GM19372 (cell line): ENCODE measurements at regions not wholly inside any gene's neighbourhood (a gene's known extent, or its start where the extent isn't known, plus 50 kb on each side); places are given as distances from the start of the nearest gene placed in this dataset.

Experiments used
- ATAC-seq: cut with Tn5 transposase; IDR thresholded peaks from one replicate; pipeline ENCODE4 v1.9.1; 2021; ENCODE audit warnings: mild to moderate bottlenecking, low read depth, moderate library complexity; ENCODE audit not compliant: unreplicated experiment

DNA sequence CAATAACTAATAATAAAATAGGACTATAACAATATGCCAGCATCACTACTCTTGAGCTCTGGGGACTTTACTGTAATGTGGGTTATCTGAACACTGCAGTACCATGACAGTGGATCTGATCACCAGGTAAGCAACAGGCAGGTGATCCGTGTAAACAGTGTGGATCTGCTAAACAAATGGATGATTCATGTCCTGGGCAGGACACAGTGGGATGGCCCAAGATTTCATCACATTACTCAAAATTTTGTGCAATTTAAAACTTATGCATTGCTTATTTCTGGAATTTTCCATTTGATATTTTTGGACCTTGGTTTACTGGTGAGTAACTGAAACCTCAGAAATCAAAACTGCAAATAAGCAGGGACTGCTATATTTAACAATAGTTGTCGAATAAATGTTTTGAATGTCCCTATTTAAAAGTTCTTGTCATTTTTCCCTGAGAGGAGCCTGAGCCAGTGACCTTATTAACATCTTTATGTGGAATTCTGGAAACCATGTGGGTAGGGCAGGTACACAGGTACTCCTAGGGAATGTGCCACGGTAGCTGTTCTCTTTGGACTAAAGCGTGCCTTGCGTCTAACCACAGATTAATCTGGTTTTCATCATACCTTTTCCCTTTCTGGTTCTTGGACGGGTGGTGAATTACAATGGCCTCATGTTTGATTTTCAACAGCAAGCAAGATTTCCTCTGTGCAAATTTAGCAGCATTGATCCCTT is 214.5 kb upstream of the SASH1 start:
- ATAC-seq, result no peak

DNA sequence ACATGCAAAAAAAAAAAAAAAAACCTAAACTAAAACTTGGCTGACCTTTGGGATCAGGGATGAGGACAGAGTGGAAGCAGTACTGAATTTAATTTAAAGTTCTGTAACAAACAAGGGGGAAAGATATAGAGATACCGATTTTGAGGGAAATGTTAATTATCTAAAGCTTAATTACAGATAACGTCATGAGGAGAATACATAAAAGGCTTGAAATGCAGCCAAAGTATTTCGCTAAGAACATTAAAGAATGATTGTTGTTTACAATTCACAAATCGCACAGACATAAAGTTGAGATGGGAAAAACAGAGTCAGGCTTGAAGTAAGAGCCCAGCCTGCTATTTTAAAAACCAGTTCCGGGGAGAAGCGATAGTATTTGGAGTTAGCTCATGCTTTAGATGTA is 208.0 kb upstream of the SASH1 start:
- ATAC-seq, result no peak

DNA sequence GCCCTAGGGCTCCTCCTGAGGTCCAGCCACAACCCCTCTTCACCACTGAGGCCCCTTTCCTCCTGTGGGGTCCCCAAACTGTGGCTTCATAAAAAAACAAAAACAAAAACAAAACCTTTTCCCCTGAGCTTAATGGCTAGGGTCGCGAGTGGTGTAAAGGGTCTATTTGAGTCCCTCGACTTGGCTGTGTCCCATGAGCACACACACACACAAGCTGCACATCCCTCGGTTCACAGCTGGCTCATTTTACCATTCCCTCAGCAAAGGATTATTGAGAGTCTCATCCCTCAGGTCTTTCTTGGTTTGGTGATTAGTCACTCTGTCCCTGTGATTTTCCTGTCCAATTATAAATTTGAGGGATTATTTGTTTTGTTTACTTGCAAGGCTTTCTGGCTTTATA is 206.1 kb upstream of the SASH1 start:
- no peak for ATAC-seq

DNA sequence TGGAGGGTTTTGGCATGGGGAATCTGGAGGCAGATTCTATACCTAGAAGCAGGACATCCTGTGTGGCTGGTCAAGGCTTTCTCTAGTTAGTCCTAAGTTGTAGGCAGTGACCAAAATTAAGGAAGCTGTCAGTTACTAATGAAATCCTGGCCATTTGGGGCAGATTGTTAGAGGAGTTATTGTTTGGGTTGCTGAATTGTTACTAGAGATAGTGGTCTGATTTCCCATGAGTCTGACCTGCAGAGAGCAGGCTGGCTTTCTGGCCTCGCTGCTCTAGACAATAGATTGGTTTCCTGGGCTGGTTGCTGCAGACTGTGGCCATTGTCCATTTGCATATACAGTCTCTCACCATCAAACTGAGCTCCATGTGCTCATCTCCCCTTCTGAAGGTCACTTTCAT is 205.0 kb upstream of the SASH1 start:
- ATAC-seq, result no peak

DNA sequence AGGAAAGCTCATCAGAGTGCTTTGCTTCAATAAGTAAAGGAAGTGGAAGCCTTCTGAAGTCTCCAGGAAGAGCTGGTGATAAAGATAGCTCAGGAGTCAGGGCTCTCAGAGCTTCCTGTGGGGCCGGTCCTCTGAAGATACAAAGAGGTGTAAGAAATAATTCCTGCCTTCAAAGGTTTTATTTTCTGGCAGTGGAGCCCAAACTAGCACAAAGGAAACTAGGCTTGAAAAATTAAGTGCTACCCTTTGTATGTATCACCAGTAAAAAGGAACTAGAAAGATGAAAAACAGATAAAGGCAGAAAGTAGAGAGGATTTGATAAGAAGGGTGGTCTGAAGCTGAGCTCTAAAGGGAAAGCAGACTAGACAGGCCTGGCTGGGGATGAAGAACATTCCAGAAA is 204.1 kb upstream of the SASH1 start:
- ATAC-seq, result no peak

DNA sequence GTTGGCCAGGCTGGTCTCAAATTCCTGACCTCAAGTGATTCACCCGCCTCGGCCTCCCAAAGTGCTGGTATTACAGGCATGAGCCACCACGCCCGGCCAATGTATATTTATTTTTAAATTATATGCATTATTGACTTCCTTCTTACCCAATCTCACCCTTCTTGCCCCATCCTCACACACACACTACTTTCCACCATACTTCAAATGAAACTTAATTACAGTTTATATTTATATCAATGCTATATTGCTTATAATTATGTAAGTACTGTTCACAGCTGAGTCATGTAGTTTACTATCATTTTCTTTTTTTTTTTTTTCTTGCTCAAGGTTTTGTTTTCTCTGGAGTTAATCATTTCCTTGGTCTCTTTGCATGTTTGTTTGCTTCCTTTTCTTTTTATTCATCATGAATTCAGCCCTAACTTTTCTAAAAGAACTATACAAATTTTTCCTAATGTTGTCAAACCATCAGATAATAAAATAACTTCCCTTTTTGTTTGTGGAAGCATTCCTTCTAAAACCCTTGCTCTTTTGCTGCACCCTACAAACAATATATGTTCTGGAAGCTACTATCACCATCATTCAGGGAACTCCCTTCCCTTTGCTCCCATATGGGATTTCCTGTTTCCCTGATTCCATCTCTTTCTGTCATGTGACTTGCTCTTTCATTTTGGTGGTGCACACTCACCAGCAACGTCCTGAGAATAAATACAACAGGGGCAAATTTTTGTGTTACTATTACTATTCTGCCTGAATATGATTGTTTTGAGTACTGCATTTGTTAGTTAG is 201.7 kb upstream of the SASH1 start:
- no peak for ATAC-seq

DNA sequence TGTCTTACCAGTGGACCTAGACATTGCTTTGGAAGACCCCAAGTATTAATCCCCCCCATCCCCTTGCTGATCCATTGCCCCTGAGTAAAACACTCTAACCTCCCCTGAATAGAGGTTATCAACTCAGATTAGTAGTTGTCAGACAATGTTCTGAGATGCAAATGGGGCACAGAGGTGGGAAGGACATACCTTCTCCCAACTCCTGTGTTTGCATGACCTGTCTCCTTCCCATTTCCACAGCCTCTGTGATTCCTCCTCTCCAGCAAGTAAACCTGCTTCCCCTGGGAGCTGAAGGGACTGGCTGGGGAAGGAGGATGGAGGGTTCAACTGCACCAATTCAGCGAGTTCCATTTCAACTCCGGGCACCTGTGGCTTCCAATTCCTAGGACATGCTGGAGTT is 199.8 kb upstream of the SASH1 start:
- no peak for ATAC-seq

DNA sequence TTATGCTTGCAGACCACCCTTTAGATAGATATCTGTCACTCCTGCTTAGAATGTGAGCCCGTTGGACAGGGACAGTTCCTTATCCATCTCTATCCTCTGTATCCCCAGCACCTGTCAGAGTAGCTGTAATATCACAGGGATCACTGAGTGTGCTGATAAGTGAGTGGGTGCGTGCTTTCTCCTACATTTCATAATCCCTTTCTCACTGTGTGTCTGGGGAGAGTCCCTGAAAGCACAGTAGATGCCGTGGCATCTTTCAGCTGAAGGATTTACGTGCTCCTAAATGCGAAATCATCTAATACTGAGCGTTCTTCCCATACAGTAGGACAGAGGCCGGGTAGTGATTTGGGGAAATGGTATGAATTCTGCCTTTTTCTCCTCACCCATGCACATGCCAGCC is 198.9 kb upstream of the SASH1 start:
- no peak for ATAC-seq

DNA sequence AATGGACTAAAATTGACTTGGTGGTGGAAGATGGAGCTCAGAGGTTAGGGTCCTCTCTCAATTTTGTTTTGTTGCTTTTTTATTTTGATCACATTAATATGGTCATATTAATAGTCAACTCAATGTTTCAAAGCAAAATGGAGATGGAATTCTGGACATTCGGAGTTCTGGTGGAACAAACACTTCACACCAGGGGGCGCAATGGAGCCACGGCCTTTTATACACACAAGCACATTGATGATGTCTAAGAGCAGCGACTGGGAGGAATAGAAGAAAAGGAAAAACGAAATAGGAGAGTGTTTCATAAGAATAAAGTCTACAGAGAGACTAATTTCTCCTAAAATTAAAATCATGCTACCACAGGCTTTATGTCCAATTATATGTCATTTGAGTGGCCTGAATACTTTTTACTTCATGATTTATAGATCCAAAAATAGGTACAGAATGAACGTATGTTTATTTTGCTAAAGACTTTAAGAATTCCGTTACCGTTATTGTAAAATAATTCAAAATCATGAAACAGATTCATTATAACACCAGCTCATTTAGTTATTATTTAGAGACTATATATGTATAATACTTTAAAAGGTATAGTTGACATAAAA is 197.6 kb upstream of the SASH1 start:
- ATAC-seq, result peak; percentile 77

DNA sequence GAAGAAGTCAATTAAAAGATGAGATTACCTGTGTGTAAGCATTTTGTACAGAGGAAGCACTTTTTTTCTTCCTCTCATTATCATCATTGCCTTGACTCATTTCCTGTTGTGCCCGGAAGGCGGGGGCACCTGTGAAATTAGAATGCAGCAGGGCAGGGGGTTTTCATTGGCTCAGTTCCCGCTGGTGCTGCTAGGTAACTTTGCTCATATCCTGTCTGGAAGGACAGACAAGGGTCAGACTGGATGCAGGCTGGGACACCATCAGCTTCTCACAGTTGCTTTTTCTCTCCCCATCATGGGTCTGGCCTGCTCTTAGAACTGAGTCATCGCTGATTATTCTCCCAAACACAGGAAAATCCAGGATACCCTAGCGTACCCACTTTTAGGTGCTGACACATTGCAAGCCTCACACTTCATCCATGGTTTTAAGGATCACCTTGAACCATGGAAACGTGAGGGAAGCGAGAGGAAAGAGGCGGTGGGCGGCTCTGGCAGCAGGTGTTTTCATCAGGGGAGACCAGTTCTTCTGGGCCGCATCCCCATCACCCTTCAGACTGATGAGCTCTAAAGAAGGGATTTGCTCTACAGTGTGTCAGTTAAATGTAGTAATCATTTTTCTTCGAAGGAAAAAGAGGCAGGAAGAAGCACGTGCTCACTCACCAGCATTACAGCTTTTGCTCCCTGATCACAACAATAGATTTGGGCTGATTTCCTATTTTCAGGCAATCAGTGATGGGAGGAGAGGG is 195.7 kb upstream of the SASH1 start:
- no peak for ATAC-seq

DNA sequence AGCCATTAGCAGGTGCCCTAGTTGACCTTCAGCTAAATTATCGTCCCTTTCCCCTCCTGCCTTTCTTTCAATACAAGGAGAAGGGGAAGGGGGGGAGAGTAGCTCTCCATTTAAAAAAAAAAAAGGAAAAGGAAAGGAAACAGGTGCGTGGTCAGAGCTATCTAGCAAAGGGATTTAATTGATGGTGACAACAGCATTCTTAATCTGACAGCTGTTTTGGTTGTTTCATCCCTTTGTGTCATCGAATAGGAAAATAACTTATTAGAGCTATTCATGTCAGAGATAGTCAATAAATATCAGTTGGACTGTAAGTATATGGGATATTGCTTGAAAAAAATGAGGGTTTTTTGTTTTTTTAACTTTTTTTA is 195.2 kb upstream of the SASH1 start:
- no peak for ATAC-seq

DNA sequence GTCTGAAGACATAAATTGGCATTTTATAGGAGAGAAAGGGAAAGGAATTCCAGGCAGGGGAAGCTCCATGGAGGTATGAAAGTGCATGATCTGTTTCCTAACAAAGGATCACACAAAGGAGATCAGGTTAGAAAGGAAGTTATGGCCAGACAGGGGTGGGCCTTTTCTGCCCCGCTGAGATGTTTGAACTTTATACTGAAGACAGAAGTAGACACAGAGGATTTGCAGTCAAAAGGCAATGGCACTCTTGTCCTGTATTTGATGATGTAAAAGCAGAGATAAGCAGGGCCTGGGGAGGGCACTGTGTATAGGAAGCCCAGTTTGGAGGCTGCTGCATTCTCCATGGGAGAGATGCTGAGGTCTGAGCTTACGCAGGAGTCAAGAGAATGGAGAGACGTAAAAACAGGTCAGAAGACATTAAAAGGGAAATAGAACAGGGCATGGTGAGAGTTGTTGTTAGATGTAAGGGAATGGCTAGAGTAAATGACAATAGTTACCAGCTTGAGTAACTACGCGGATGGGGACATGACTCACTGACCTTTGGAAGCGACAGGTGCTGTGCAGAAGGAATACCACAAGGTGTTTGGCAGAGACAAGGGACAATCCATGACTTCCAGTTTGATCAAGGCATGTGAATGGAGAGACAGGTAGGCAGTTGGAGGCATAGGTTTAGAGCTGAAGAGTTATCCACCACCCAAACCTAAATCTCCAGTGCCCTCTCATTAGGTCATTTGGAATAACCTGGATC is 190.6 kb upstream of the SASH1 start:
- no peak for ATAC-seq

DNA sequence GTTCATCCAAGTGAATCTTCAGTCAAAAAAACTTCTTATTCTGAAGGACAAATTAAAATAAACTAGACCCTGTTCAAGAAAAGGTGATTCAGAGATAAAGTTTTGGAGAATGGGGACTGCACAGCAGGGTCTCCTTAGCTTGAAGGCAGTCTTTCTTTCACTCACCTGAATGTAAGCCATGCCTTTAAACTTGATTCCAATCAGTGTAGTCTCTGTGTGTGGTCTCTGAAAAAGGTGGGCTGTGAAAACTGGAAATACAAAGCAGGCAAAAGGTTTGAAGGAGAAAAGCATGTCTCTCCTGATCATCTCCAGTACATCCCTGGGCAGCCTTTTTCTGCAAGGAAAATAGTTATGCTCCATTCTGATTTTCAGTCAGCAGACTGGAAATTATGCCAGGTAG is 188.0 kb upstream of the SASH1 start:
- ATAC-seq, result no peak

DNA sequence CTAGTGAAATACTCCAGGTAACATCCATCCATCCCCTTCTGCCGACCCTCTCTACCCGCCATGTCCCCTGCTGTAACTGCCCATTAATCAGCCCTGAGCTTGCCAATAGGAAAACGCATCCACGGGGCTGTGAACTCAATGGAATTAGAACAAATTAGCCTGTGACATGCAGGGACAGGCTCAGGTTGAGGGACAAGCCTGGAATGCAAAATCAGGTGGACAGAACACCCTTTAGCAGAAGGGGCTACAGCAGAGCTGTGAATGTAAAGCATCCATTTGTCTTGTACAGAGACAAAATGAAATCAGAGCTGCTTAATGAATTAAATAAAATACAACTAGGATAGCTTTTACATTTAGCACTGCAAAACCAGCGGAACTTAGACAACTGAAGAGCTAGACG is 187.3 kb upstream of the SASH1 start:
- ATAC-seq, result no peak

DNA sequence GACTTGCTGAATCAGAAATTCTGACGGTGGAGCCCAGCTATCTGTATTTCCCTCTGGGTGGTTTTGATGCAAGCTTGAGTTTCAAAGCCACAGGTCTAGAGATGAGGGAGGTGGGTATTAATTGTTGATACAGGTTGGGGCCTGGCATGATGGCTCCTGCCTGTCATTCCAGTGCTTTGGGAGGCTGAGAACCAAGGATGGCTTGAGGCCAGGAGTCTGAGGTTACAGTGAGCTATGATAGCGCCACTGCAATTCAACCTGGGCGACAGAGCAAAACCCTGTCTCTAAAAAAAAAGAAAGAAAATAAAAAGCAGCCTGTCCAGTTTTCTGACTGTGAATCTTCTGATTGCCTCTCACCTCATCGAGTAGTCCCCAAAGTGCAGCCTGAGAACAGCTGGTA is 184.8 kb upstream of the SASH1 start:
- ATAC-seq, result no peak

DNA sequence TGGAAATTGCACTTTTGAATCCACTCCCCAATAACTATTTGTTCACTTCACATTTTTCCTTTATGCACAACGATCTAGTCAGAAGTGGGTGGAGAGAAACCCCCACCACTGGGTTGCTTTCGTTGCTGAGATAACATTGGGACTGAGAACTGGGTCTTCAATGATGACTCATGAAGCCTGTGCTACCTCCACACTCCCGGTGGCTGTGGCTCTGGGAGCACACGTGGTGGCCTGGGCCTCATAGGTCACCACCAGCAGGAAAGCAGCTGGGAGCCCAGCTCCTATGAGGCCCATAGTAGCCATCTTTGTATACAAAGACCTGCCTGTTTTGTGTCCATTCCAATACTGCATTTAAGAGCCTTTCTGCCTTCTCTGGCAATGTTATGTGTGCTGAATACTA is 178.0 kb upstream of the SASH1 start:
- ATAC-seq, result no peak

DNA sequence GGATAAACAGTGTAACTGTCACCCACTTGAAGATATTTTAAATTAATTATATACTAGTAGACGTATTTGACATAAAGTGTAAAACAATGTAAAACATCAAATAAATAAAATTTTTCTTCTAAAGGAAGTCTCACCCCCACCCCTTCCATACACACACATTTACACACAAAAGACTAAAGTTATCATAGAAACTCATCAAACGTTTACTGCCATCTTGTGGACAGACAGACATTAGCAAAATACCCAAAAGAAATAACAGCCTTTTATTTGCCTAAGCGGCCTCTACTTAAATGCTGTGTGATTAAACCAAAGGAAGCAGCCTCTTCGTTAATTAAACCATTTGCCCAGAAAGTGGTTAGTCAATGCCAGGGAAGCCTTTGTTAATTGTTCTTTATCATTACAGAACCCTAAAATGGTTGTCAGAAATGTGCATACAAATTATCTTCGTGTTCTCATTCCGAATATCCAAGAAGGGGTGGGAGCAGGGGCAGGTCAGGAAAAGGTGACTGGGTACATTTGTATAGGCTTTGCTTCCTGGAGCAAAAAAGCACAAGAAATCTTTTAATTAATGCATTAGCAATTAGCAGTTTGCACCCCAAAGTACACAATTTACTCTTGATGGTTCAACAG is 176.2 kb upstream of the SASH1 start:
- ATAC-seq, result no peak

DNA sequence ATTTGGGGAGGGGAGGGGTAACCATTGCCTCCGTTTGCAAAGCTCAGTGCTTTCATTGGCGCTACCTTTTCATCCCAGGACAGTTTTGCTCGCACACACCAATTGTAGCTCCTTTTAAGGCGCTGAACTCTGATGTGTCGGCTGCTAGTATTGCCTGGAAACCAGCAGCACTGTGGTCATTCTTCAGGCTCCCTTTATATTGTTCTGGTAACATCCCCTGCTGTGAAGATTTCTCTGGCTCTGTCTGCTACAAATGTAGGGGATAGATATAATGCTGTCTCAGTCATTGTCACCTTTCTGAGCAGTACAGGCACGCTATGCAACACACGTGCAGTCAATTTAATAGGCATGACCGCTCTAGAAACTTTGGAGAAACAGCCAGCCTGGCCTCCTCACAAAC is 172.9 kb upstream of the SASH1 start:
- no peak for ATAC-seq

DNA sequence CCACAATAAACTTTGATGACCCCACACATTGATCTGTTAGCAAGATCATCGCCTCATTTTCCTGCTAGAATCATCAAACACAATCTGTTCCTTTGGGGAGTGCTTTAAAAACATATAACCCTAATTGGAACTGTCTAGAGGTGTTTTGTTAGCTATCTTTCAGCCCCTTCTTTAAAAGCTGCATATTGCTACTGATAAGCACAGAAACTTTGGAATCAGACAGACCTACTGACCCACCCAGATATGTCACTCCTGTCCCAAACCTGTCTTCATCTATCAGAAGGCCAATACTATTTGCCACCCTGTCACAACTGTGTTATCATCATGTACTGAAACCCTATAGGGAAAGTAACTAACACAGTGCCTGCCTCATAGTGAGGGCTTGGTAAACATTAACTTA is 172.4 kb upstream of the SASH1 start:
- no peak for ATAC-seq

DNA sequence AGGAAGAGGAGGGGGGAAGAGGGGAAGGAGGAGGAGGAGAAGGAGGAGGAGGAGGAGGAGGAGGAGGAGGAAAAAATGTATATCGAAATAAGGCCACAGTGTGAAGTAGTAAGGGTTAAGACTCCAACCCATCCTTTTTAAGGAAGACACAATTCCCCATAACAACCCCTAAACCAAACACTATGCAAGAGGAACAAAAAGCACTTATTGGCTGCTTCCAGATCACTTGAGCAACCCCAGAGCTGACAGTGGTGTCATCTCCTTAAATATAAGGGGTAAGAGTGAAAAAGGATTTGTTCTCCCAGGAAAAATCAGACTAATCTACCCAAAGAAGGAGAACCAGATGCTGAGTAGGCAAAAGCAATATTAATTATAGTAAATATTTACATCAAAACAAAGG is 169.1 kb upstream of the SASH1 start:
- ATAC-seq, result no peak
